A549 (cell line): ENCODE measurements at regions not wholly inside any gene's neighbourhood (a gene's known extent, or its start where the extent isn't known, plus 50 kb on each side); places are given as distances from the start of the nearest gene placed in this dataset.

Source experiments
- ATAC-seq, 2 experiments: fragments of 200-7000 bp in 1 of 2; fragments of >200 bp in 1 of 2; cut with Nextera tagmentation in 1 of 2; cut with Tn5 transposase in 1 of 2; 3 replicates each; pipeline versions ENCODE4 v1.8.0 to v1.9.1; 2018 to 2020; ENCODE audit warnings: mild to moderate bottlenecking in 1 of 2, moderate library complexity in 1 of 2
- CTCF ChIA-PET: fragments of 300-600 bp; sonication (Branson Sonifier 250); formaldehyde crosslinking; extraction: SDS; loops from one replicate; lab custom pipeline; 2021; ENCODE audit warnings: antibody characterized with exemption, inconsistent platforms; lab: Yijun Ruan, JAX
- POLR2A ChIA-PET: fragments of 350-600 bp; formaldehyde crosslinking; extraction: SDS; loops from one replicate; lab custom pipeline; 2021; ENCODE audit warnings: antibody characterized with exemption, inconsistent platforms; lab: Yijun Ruan, JAX
- DNase-seq, 2 experiments: peaks; one replicate each; pipeline versions ENCODE4 v3.0.0 to v3.0.0-alpha.2; 2011 to 2016; ENCODE audit warnings: low read depth in 1 of 2, low spot score in 1 of 2
- FAIRE-seq: peaks from 2 replicates; lab custom pipeline; 2011; peaks lifted over from hg19 to GRCh38; lab: Jason Lieb, UNC
- H3K27ac ChIP-seq, 2 experiments: fragments of >200 bp; sonication (Bioruptor Twin); formaldehyde crosslinking; 3 replicates each; pipeline ENCODE4 v1.5.1; 2016 to 2017
- H3K4me1 ChIP-seq: fragments of >200 bp; sonication (Bioruptor Twin); formaldehyde crosslinking; 3 replicates; pipeline ENCODE4 v1.6.1; 2016
- H3K4me2 ChIP-seq: fragments of >200 bp; sonication (Bioruptor Twin); formaldehyde crosslinking; 3 replicates; pipeline ENCODE4 v1.6.1; 2016
- H3K4me3 ChIP-seq: fragments of >200 bp; sonication (Bioruptor Twin); formaldehyde crosslinking; 3 replicates; pipeline ENCODE4 v1.5.1; 2016
- H3K9me3 ChIP-seq: fragments of >200 bp; sonication (Bioruptor Twin); formaldehyde crosslinking; 3 replicates; pipeline ENCODE4 v1.6.1; 2016
- EHF ChIP-seq: fragments of 250-450 bp; sonication (Bioruptor Pico); IDR thresholded peaks from 2 replicates; pipeline ENCODE4 v1.5.0; 2020; ENCODE audit warnings: mild to moderate bottlenecking
- EHMT2 ChIP-seq: fragments of 200-600 bp; sonication (generic); IDR thresholded peaks from 2 replicates; pipeline ENCODE4 v1.6.1; 2016; ENCODE audit warnings: antibody characterized with exemption, low read depth, mild to moderate bottlenecking, moderate library complexity
- FOXS1 ChIP-seq: fragments of 250-450 bp; sonication (Bioruptor Pico); IDR thresholded peaks from 2 replicates; pipeline ENCODE4 v1.5.0; 2020; ENCODE audit warnings: mild to moderate bottlenecking, moderate library complexity
- GATA3 ChIP-seq: IDR thresholded peaks from 2 replicates; pipeline ENCODE4 v1.6.1; 2012; ENCODE audit warnings: borderline replicate concordance
- HDAC2 ChIP-seq: fragments of 200-600 bp; sonication (generic); IDR thresholded peaks from 2 replicates; pipeline ENCODE4 v1.6.1; 2016
- HOXA7 ChIP-seq: fragments of 250-450 bp; sonication (Bioruptor Pico); IDR thresholded peaks from 2 replicates; pipeline ENCODE4 v1.5.0; 2020; ENCODE audit warnings: mild to moderate bottlenecking, moderate library complexity
- JUN ChIP-seq, 2 experiments: fragments of >200 bp; sonication (Bioruptor Twin); formaldehyde crosslinking; IDR thresholded peaks; 2 replicates in 1 of 2; 3 replicates in 1 of 2; pipeline ENCODE4 v1.6.1; 2016 to 2017
- KDM1A ChIP-seq: fragments of 200-600 bp; sonication (generic); IDR thresholded peaks from 2 replicates; pipeline ENCODE4 v1.6.1; 2016; ENCODE audit warnings: low read depth, mild to moderate bottlenecking
- MAFK ChIP-seq: fragments of 450-650 bp; IDR thresholded peaks from 2 replicates; pipeline ENCODE4 v1.6.1; 2014; ENCODE audit not compliant: partially characterized antibody
- NFE2L2 ChIP-seq: fragments of 150-350 bp; conservative IDR thresholded peaks from 2 replicates; pipeline ENCODE4 v1.6.1; 2014; ENCODE audit warnings: low read length
- NR3C1 ChIP-seq: fragments of >200 bp; sonication (Bioruptor Twin); formaldehyde crosslinking; IDR thresholded peaks from 3 replicates; pipeline ENCODE4 v1.6.1; 2017
- PHF8 ChIP-seq: fragments of 200-600 bp; sonication (generic); IDR thresholded peaks from 2 replicates; pipeline ENCODE4 v1.6.1; 2016; ENCODE audit warnings: low read depth, mild to moderate bottlenecking, antibody characterized with exemption, moderate library complexity, borderline replicate concordance
- RAD21 ChIP-seq, 2 experiments: fragments of >200 bp in 1 of 2; sonication (Bioruptor Twin) in 1 of 2; formaldehyde crosslinking in 1 of 2; IDR thresholded peaks in 1 of 2; conservative IDR thresholded peaks in 1 of 2; 2 replicates in 1 of 2; 3 replicates in 1 of 2; pipeline ENCODE4 v1.6.1; 2012 to 2018; ENCODE audit warnings: inconsistent platforms in 1 of 2
- RCOR1 ChIP-seq: fragments of 150-350 bp; IDR thresholded peaks from 2 replicates; pipeline ENCODE4 v1.6.1; 2014; ENCODE audit warnings: antibody characterized with exemption, low read length, low read depth
- RFX5 ChIP-seq: fragments of 450-650 bp; IDR thresholded peaks from 2 replicates; pipeline ENCODE4 v1.7.1; 2014; ENCODE audit warnings: antibody characterized with exemption, mild to moderate bottlenecking, moderate library complexity
- RNF2 ChIP-seq: fragments of 200-600 bp; sonication (generic); IDR thresholded peaks from 2 replicates; pipeline ENCODE4 v1.6.1; 2016; ENCODE audit warnings: low read depth, mild to moderate bottlenecking, antibody characterized with exemption, moderate library complexity, borderline replicate concordance
- SMC3 ChIP-seq: fragments of >200 bp; sonication (Bioruptor Twin); formaldehyde crosslinking; IDR thresholded peaks from 3 replicates; pipeline ENCODE4 v1.6.1; 2018; ENCODE audit warnings: inconsistent platforms
- SREBF2 ChIP-seq: fragments of 450-650 bp; IDR thresholded peaks from 2 replicates; pipeline ENCODE4 v1.6.1; 2014; ENCODE audit warnings: mild to moderate bottlenecking, moderate library complexity
- TFCP2L1 ChIP-seq: fragments of 250-450 bp; sonication (Bioruptor Pico); IDR thresholded peaks from 2 replicates; pipeline ENCODE4 v1.5.0; 2021; ENCODE audit warnings: mild to moderate bottlenecking
- ZC3H11A ChIP-seq: fragments of 450-650 bp; IDR thresholded peaks from 2 replicates; pipeline ENCODE4 v1.6.1; 2014; ENCODE audit warnings: antibody characterized with exemption, mild to moderate bottlenecking
- ZSCAN20 ChIP-seq: fragments of 250-450 bp; sonication (Bioruptor Pico); IDR thresholded peaks from 2 replicates; pipeline ENCODE4 v1.8.0; 2022; ENCODE audit warnings: mild to moderate bottlenecking, moderate library complexity
- WGBS: methylation state at CpG from one replicate; pipeline ENCODE4 v1.1.6; 2017; ENCODE audit errors: missing lambda C conversion rate; 5-methylcytosine and 5-hydroxymethylcytosine counted together
- TF ChIP-seq, protein P1 (sequence below): fragments of 250-450 bp; sonication (Bioruptor Pico); IDR thresholded peaks from 2 replicates; pipeline ENCODE4 v1.5.0; 2021; ENCODE audit warnings: mild to moderate bottlenecking, moderate library complexity, borderline replicate concordance
- TF ChIP-seq, protein P2 (sequence below): fragments of >200 bp; sonication (Bioruptor Twin); formaldehyde crosslinking; IDR thresholded peaks from 3 replicates; pipeline ENCODE4 v1.6.1; 2016
- TF ChIP-seq, protein P3 (sequence below): IDR thresholded peaks from 2 replicates; pipeline ENCODE4 v1.6.1; 2012
- TF ChIP-seq, protein P4 (sequence below): fragments of 200-600 bp; sonication (generic); IDR thresholded peaks from 2 replicates; pipeline ENCODE4 v1.6.1; 2016; ENCODE audit warnings: antibody characterized with exemption, mild to moderate bottlenecking, moderate library complexity

DNA sequence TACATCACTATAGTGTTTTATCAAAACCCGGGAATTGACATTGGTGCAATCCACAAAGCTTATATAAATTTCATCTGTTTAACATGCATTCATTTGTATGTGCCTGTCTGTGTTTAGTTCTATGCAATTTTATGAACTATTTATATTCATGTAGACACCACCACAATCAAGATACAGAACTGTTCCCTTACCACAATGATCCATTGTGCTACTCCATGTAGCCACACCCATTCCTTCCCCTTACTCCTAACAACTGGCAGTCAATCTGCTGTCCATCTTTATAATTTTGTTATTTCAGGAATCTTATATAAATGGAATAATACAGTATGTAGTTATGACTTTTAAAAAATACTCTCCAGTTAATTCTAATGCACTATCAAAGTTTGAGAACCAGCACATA, 389.5 kb downstream of the HTR1A start (continued):
- no peak for TF ChIP-seq NFE2L2
- no peak for TF ChIP-seq KDM1A

DNA sequence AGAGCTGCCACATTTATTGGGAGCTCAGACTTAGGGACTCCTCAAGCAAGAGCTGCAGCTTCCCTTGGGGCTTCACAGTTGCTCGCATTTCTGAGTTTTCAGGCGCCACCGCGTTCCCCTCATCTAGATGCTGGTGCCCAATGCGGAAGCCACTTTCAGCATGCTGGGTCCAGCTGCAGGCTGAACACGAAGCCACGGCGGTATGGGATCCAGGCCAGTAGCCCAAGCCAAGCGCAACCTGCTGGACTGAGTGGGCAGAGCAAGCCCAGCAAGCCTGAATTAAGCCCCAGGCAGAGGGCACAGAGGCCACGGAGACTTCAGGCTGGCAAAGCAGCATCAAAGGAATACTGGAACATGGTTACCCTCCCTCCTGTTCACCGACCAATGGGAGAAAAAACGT, 391.5 kb downstream of the HTR1A start:
- 30% methylated on average over 12 of the region's 12 CpGs for WGBS
- no peak for TF ChIP-seq RFX5
- no peak for TF ChIP-seq KDM1A
- no peak for TF ChIP-seq EHMT2
- TF ChIP-seq SREBF2 = no peak
- TF ChIP-seq ZC3H11A = no peak
- TF ChIP-seq ZSCAN20 (CRISPR knock-in tag) = no peak
- TF ChIP-seq, protein P1, sequence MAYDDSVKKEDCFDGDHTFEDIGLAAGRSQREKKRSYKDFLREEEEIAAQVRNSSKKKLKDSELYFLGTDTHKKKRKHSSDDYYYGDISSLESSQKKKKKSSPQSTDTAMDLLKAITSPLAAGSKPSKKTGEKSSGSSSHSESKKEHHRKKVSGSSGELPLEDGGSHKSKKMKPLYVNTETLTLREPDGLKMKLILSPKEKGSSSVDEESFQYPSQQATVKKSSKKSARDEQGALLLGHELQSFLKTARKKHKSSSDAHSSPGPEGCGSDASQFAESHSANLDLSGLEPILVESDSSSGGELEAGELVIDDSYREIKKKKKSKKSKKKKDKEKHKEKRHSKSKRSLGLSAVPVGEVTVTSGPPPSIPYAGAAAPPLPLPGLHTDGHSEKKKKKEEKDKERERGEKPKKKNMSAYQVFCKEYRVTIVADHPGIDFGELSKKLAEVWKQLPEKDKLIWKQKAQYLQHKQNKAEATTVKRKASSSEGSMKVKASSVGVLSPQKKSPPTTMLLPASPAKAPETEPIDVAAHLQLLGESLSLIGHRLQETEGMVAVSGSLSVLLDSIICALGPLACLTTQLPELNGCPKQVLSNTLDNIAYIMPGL (CRISPR knock-in tag) = no peak
- TF ChIP-seq TFCP2L1 (CRISPR knock-in tag) = no peak
- TF ChIP-seq, protein P2, sequence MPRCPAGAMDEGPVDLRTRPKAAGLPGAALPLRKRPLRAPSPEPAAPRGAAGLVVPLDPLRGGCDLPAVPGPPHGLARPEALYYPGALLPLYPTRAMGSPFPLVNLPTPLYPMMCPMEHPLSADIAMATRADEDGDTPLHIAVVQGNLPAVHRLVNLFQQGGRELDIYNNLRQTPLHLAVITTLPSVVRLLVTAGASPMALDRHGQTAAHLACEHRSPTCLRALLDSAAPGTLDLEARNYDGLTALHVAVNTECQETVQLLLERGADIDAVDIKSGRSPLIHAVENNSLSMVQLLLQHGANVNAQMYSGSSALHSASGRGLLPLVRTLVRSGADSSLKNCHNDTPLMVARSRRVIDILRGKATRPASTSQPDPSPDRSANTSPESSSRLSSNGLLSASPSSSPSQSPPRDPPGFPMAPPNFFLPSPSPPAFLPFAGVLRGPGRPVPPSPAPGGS = no peak
- no peak for TF ChIP-seq HDAC2
- TF ChIP-seq RNF2 = no peak
- TF ChIP-seq RAD21 (conservative IDR thresholded peaks at IDR 0.05 in 1 of 2, IDR thresholded peaks at IDR 0.05 in 1 of 2) = no peak
- no peak for TF ChIP-seq PHF8
- TF ChIP-seq JUN (IDR thresholded peaks at IDR 0.05) = no peak
- TF ChIP-seq, all 56 proteins: peak for 0
- no peak overlapping the region for H3K4me2 ChIP-seq
- DNase-seq (no peak), ATAC-seq (no peak), FAIRE-seq (no peak)
- no peaks in the 10 kb centered on the region for H3K4me1 ChIP-seq
- no peaks in the 10 kb centered on the region for H3K9me3 ChIP-seq
- ChIA-PET CTCF (interaction anchor here (1.0 kb wide), 1 partner anchor 170 kb away, joined by 3 read pairs; no protein-coding TSS in a partner anchor), POLR2A (no interaction called here)
- no peak overlapping the region for H3K27ac ChIP-seq
- H3K4me3 ChIP-seq = no peak overlapping the region

DNA sequence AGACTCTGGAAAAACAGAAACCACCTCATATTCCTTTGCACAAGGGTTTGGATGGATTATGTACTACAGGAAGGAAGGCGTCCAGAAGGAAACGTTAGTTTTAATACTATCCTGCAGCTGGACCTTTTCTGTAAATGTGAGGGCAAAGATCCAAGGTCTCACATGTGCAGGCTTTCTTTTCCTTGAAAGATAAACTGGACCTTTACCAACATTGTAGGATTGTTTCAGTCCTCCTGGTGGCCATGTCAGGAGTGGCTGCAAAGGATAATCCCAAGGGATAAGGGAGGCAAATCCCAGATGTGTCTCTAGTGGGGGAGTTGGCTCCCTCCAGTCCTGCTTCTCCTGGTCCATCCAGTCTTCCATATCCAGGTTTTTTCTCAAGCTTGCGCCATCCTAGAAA, 397.5 kb downstream of the HTR1A start:
- H3K4me3 ChIP-seq = no peak overlapping the region
- H3K9me3 ChIP-seq = no peaks in the 10 kb centered on the region; the same call in 2 of the 3 replicates
- no peak for TF ChIP-seq HOXA7
- TF ChIP-seq FOXS1 (CRISPR knock-in tag) = no peak
- TF ChIP-seq, protein P2 = no peak
- TF ChIP-seq, protein P3, sequence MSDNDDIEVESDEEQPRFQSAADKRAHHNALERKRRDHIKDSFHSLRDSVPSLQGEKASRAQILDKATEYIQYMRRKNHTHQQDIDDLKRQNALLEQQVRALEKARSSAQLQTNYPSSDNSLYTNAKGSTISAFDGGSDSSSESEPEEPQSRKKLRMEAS = no peak
- TF ChIP-seq MAFK = no peak
- no peak for TF ChIP-seq GATA3
- TF ChIP-seq RCOR1 = no peak
- no peak for TF ChIP-seq NFE2L2
- TF ChIP-seq SMC3 = no peak
- no peak for TF ChIP-seq NR3C1
- no peak for TF ChIP-seq EHF (CRISPR knock-in tag)
- TF ChIP-seq, protein P4, sequence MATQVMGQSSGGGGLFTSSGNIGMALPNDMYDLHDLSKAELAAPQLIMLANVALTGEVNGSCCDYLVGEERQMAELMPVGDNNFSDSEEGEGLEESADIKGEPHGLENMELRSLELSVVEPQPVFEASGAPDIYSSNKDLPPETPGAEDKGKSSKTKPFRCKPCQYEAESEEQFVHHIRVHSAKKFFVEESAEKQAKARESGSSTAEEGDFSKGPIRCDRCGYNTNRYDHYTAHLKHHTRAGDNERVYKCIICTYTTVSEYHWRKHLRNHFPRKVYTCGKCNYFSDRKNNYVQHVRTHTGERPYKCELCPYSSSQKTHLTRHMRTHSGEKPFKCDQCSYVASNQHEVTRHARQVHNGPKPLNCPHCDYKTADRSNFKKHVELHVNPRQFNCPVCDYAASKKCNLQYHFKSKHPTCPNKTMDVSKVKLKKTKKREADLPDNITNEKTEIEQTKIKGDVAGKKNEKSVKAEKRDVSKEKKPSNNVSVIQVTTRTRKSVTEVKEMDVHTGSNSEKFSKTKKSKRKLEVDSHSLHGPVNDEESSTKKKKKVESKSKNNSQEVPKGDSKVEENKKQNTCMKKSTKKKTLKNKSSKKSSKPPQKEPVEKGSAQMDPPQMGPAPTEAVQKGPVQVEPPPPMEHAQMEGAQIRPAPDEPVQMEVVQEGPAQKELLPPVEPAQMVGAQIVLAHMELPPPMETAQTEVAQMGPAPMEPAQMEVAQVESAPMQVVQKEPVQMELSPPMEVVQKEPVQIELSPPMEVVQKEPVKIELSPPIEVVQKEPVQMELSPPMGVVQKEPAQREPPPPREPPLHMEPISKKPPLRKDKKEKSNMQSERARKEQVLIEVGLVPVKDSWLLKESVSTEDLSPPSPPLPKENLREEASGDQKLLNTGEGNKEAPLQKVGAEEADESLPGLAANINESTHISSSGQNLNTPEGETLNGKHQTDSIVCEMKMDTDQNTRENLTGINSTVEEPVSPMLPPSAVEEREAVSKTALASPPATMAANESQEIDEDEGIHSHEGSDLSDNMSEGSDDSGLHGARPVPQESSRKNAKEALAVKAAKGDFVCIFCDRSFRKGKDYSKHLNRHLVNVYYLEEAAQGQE = no peak
- TF ChIP-seq, all 56 proteins: peak for 0
- no peak overlapping the region for H3K4me2 ChIP-seq
- no peaks in the 10 kb centered on the region for H3K4me1 ChIP-seq
- 13% methylated on average over 3 of the region's 3 CpGs for WGBS
- FAIRE-seq (no peak), DNase-seq (no peak), ATAC-seq (no peak)
- no peak overlapping the region for H3K27ac ChIP-seq
- ChIA-PET POLR2A (no interaction called here), CTCF (no interaction called here)
